Activated CD8-positive, alpha-beta memory T cell treated with anti-CD3 and anti-CD28 coated beads, Interleukin-2, amount 10 ng/mL, durations not matched to agents 7 days and 5 days (primary cell): ENCODE measurements at regions not wholly inside any gene's neighbourhood (a gene's known extent, or its start where the extent isn't known, plus 50 kb on each side); places are given as distances from the start of the nearest gene placed in this dataset.
"Not testable (repeated sequence)": the region's sequence is repeated elsewhere in the genome, so short reads cannot be mapped to it uniquely, and the experiment has no call there.

Source experiments
- ATAC-seq: fragments of 150-1000 bp; cut with Tn5 transposase; one replicate; pipeline ENCODE4 v1.10.0; 2021; ENCODE audit warnings: moderate library complexity
- CTCF ChIA-PET: fragments of 350-600 bp; sonication (Branson Sonifier 250); formaldehyde crosslinking; loops from one replicate; lab custom pipeline; 2021; ENCODE audit warnings: antibody characterized with exemption; lab: Charles Lee
- DNase-seq: peaks from one replicate; pipeline ENCODE4 v3.0.0-alpha.2; 2020
- H3K27ac Mint-ChIP-seq: one replicate; pipeline ENCODE4 v1.8.0; 2021; ENCODE audit warnings: mild to moderate bottlenecking, mixed read lengths
- H3K27me3 Mint-ChIP-seq: one replicate; pipeline ENCODE4 v1.8.0; 2021; ENCODE audit warnings: mixed read lengths
- H3K36me3 Mint-ChIP-seq: one replicate; pipeline ENCODE4 v1.8.0; 2021; ENCODE audit warnings: mild to moderate bottlenecking, mixed read lengths
- H3K4me1 Mint-ChIP-seq: one replicate; pipeline ENCODE4 v1.8.0; 2021; ENCODE audit warnings: mixed read lengths
- H3K4me3 Mint-ChIP-seq: one replicate; pipeline ENCODE4 v1.8.0; 2021; ENCODE audit warnings: mild to moderate bottlenecking, moderate library complexity, mixed read lengths
- H3K9me3 Mint-ChIP-seq: one replicate; pipeline ENCODE4 v1.8.0; 2022; ENCODE audit warnings: low read depth, mixed read lengths

GRCh38 chr15:31200735-31201151 is 99.2 kb upstream of the TRPM1 start:
- Mint-ChIP-seq H3K36me3 (no peaks in the 10 kb centered on the region), H3K9me3 (no peaks in the 10 kb centered on the region), H3K27ac (no peak overlapping the region), H3K4me1 (peaks cover 5% of the 10 kb centered on the region), H3K27me3 (peaks cover 15% of the 10 kb centered on the region), H3K4me3 (no peak overlapping the region)
- DNase-seq = peak; percentile 81
- peak; percentile 85 for ATAC-seq
- CTCF ChIA-PET = interaction anchor here (0.7 to 4.6 kb wide), 14 partner anchors 8 to 305 kb away, joined by 3 to 50 read pairs (median 4); partner anchors contain the start of gene KLF13

GRCh38 chr15:31202953-31203352 is 101.4 kb upstream of the TRPM1 start:
- peaks cover 15% of the 10 kb centered on the region for H3K27me3 Mint-ChIP-seq
- no peak overlapping the region for H3K4me3 Mint-ChIP-seq
- DNase-seq = no peak
- CTCF ChIA-PET = interaction anchor here (0.6 to 4.6 kb wide), 4 partner anchors 12 to 286 kb away, joined by 3 to 50 read pairs (median 4); no protein-coding TSS in a partner anchor
- H3K27ac Mint-ChIP-seq = no peak overlapping the region
- H3K9me3 Mint-ChIP-seq = no peaks in the 10 kb centered on the region
- H3K4me1 Mint-ChIP-seq = peaks cover 16% of the 10 kb centered on the region
- ATAC-seq = no peak
- H3K36me3 Mint-ChIP-seq = no peaks in the 10 kb centered on the region

GRCh38 chr15:31203999-31204398 is 102.5 kb upstream of the TRPM1 start:
- Mint-ChIP-seq H3K9me3 (no peaks in the 10 kb centered on the region), H3K4me3 (no peak overlapping the region), H3K36me3 (no peaks in the 10 kb centered on the region), H3K27ac (no peak overlapping the region), H3K27me3 (peaks cover 6% of the 10 kb centered on the region), H3K4me1 (peaks cover 21% of the 10 kb centered on the region)
- no peak for DNase-seq
- CTCF ChIA-PET = interaction anchor here (3.4 to 4.6 kb wide), 2 partner anchors 285 kb away, joined by 13 to 50 read pairs; no protein-coding TSS in a partner anchor
- no peak for ATAC-seq

DNA sequence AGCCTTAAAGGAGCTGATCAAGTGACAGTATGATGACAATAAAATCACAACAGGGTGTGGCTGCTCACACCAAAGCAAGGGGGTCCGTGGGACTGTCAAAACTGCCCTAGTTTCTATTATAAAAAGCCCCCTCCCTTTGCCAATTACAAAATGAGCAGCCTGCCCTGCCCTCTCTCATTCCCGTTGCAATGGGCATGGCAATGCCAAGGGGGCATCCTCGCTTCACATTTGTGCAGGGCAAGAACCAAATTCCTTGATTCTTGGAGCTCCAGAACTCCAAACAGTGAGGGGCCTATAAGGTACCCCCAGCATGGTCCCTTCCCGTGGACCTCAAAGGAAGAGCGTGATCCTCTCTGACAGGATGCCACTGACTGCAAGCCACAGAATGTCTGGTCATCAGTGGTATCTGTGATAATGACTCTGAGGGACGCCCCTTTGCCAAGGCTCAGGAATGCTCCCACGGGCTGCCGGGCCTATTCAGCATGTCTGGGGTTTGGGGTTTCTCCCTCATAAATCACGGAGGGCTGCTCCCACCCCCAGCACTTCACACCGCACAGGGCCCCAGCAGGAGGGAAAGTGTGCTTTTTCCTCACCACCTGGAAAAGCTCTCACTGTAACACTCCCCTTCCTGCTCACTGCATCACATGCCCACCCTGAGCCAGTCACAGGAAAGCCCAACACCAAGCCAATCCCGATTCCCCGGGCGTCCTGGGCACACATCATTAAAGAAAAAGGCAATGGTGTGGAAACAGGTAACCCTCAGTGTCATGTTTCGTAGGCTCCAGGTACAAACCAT is 105.1 kb upstream of the TRPM1 start:
- no peaks in the 10 kb centered on the region for H3K27me3 Mint-ChIP-seq
- peaks cover 9% of the 10 kb centered on the region for H3K9me3 Mint-ChIP-seq
- peaks cover 24% of the 10 kb centered on the region for H3K4me1 Mint-ChIP-seq
- H3K27ac Mint-ChIP-seq = no peak overlapping the region
- CTCF ChIA-PET = interaction anchor here (1.0 to 3.4 kb wide), 4 partner anchors 9 to 282 kb away, joined by 3 to 13 read pairs (median 6); no protein-coding TSS in a partner anchor
- no peak overlapping the region for H3K4me3 Mint-ChIP-seq
- DNase-seq (no peak), ATAC-seq (no peak)
- H3K36me3 Mint-ChIP-seq = peaks cover 6% of the 10 kb centered on the region

- Mint-ChIP-seq H3K4me1 (peaks cover 26% of the 10 kb centered on the region), H3K27me3 (no peaks in the 10 kb centered on the region), H3K9me3 (peaks cover 9% of the 10 kb centered on the region), H3K27ac (peak overlapping the region; percentile 61), H3K4me3 (no peak overlapping the region), H3K36me3 (peaks cover 6% of the 10 kb centered on the region)
- peak; percentile 67 for ATAC-seq
- no peak for DNase-seq
- CTCF ChIA-PET = interaction anchor here (1.0 to 3.4 kb wide), 4 partner anchors 8 to 281 kb away, joined by 3 to 13 read pairs (median 6); no protein-coding TSS in a partner anchor
These were observed 105.7 kb upstream of the TRPM1 start for GRCh38 chr15:31207246-31207645.

- H3K4me1 Mint-ChIP-seq = peaks cover 29% of the 10 kb centered on the region
- not testable (repeated sequence) for H3K27ac Mint-ChIP-seq, ATAC-seq, H3K9me3 Mint-ChIP-seq, DNase-seq, H3K4me3 Mint-ChIP-seq, H3K36me3 Mint-ChIP-seq, H3K27me3 Mint-ChIP-seq
- CTCF ChIA-PET = interaction anchor here (1.8 kb wide), 1 partner anchor 7 kb away, joined by 9 read pairs; no protein-coding TSS in a partner anchor
These were observed 106.3 kb upstream of the TRPM1 start for GRCh38 chr15:31207861-31208260.

- no peaks in the 10 kb centered on the region for H3K27me3 Mint-ChIP-seq
- ATAC-seq (no peak), DNase-seq (no peak)
- H3K9me3 Mint-ChIP-seq = peaks cover 9% of the 10 kb centered on the region
- peaks cover 29% of the 10 kb centered on the region for H3K4me1 Mint-ChIP-seq
- CTCF ChIA-PET = interaction anchor here (1.2 kb wide), 1 partner anchor 8 kb away, joined by 5 read pairs; no protein-coding TSS in a partner anchor
- peaks cover 6% of the 10 kb centered on the region for H3K36me3 Mint-ChIP-seq
- H3K4me3 Mint-ChIP-seq = no peak overlapping the region
- H3K27ac Mint-ChIP-seq = no peak overlapping the region
These were observed 107.3 kb upstream of the TRPM1 start for GRCh38 chr15:31208817-31209216.

DNA sequence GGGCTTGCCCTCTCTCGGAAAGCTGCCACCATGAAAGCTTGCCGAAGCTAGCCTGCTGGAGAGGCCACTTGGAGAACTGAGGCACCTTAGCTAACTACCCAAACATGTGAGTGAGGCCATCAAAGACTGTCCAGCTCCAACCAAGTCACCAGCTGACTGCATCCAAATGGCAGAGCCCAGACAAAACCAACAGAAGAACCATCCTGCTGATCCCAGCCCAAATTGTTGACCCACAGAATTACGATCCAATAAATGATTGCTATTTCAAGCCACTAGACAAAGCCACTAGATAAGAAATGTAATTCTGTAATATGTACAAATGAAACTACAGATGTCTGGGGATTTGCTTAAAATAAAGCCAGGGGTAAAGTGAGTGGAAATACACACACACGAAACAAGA is 109.8 kb upstream of the TRPM1 start:
- Mint-ChIP-seq H3K4me3 (no peak overlapping the region), H3K4me1 (peaks cover 39% of the 10 kb centered on the region), H3K36me3 (peaks cover 6% of the 10 kb centered on the region), H3K9me3 (peaks cover 9% of the 10 kb centered on the region), H3K27me3 (no peaks in the 10 kb centered on the region), H3K27ac (no peak overlapping the region)
- CTCF ChIA-PET = interaction anchor here (0.6 to 1.1 kb wide), 3 partner anchors 11 to 282 kb away, joined by 3 read pairs; no protein-coding TSS in a partner anchor
- DNase-seq = no peak
- ATAC-seq = no peak

GRCh38 chr15:31212326-31213080 is 111.0 kb upstream of the TRPM1 start:
- CTCF ChIA-PET = interaction anchor here (0.8 to 4.2 kb wide), 9 partner anchors 12 to 278 kb away, joined by 3 to 24 read pairs (median 3); partner anchors contain the start of gene KLF13
- no peak for DNase-seq

GRCh38 chr15:31214158-31214863 is 112.3 kb upstream of the KLF13 start:
- H3K4me1 Mint-ChIP-seq = peaks cover 35% of the 10 kb centered on the region
- no peak for DNase-seq
- ATAC-seq = no peak
- H3K27ac Mint-ChIP-seq = peak overlapping the region; percentile 81
- CTCF ChIA-PET = interaction anchor here (0.7 to 4.2 kb wide), 32 partner anchors 7 to 276 kb away, joined by 3 to 29 read pairs (median 5); partner anchors contain the start of gene KLF13
- H3K27me3 Mint-ChIP-seq = no peaks in the 10 kb centered on the region
- H3K4me3 Mint-ChIP-seq = peak overlapping the region; percentile 69
- H3K36me3 Mint-ChIP-seq = peaks cover 6% of the 10 kb centered on the region
- H3K9me3 Mint-ChIP-seq = peaks cover 9% of the 10 kb centered on the region

More at GRCh38 chr15:31212326-31213080, 111.0 kb upstream of the TRPM1 start:
- no peak overlapping the region for H3K27ac Mint-ChIP-seq
- H3K27me3 Mint-ChIP-seq = no peaks in the 10 kb centered on the region
- peaks cover 41% of the 10 kb centered on the region for H3K4me1 Mint-ChIP-seq
- H3K9me3 Mint-ChIP-seq = peaks cover 9% of the 10 kb centered on the region
- ATAC-seq = no peak
- H3K36me3 Mint-ChIP-seq = peaks cover 6% of the 10 kb centered on the region
- H3K4me3 Mint-ChIP-seq = no peak overlapping the region

- no peaks in the 10 kb centered on the region for H3K27me3 Mint-ChIP-seq
- CTCF ChIA-PET = interaction anchor here (0.6 to 4.2 kb wide), 38 partner anchors 8 to 275 kb away, joined by 3 to 29 read pairs (median 4); partner anchors contain the start of gene KLF13
- peaks cover 3% of the 10 kb centered on the region for H3K36me3 Mint-ChIP-seq
- H3K9me3 Mint-ChIP-seq = peaks cover 6% of the 10 kb centered on the region
- H3K4me3 Mint-ChIP-seq = peak overlapping the region; percentile 69
- DNase-seq (no peak), ATAC-seq (no peak)
- H3K27ac Mint-ChIP-seq = peak overlapping the region; percentile 81
- peaks cover 31% of the 10 kb centered on the region for H3K4me1 Mint-ChIP-seq
These were observed 111.7 kb upstream of the KLF13 start for GRCh38 chr15:31214864-31215489.
